GM23338 (cell line): ENCODE measurements at regions not wholly inside any gene's neighbourhood (a gene's known extent, or its start where the extent isn't known, plus 50 kb on each side); places are given as distances from the start of the nearest gene placed in this dataset.

Experiments
- ATAC-seq: fragments of 200-7000 bp; cut with Tn5 transposase; 3 replicates; pipeline ENCODE4 v1.9.1; 2020
- DNase-seq: peaks from one replicate; pipeline ENCODE4 v3.0.0-alpha.2; 2015; ENCODE audit warnings: low spot score
- H2AFZ ChIP-seq: fragments of 200-600 bp; sonication (generic); 2 replicates; pipeline ENCODE4 v1.8.0; 2016; ENCODE audit warnings: antibody characterized with exemption, mild to moderate bottlenecking, moderate library complexity
- H3F3A ChIP-seq: fragments of 200-600 bp; sonication (generic); replicated peaks from 2 replicates; pipeline ENCODE4 v1.8.0; 2017; ENCODE audit warnings: antibody characterized with exemption, mixed run types, low read depth
- H3K27ac ChIP-seq: fragments of 200-600 bp; sonication (generic); 2 replicates; pipeline ENCODE4 v1.6.1; 2016; ENCODE audit warnings: low read depth
- H3K27me3 ChIP-seq: fragments of 200-600 bp; sonication (generic); 2 replicates; pipeline ENCODE4 v1.8.0; 2016; ENCODE audit warnings: mild to moderate bottlenecking, mixed run types, moderate library complexity; ENCODE audit not compliant: insufficient read depth
- H3K36me3 ChIP-seq: fragments of 200-600 bp; sonication (generic); 2 replicates; pipeline ENCODE4 v1.8.0; 2016; ENCODE audit warnings: mild to moderate bottlenecking; ENCODE audit not compliant: insufficient read depth
- H3K4me1 ChIP-seq: fragments of 200-600 bp; sonication (generic); 2 replicates; pipeline ENCODE4 v1.8.0; 2016; ENCODE audit warnings: mild to moderate bottlenecking, moderate library complexity; ENCODE audit not compliant: insufficient read depth
- H3K4me2 ChIP-seq: fragments of 200-600 bp; sonication (generic); 2 replicates; pipeline ENCODE4 v1.7.1; 2017; ENCODE audit warnings: mixed run types
- H3K4me3 ChIP-seq: fragments of 200-600 bp; sonication (generic); 2 replicates; pipeline ENCODE4 v1.6.1; 2016; ENCODE audit warnings: mixed run types
- H3K79me2 ChIP-seq: fragments of 200-600 bp; sonication (generic); replicated peaks from 2 replicates; pipeline ENCODE4 v1.8.0; 2017; ENCODE audit warnings: mild to moderate bottlenecking; ENCODE audit not compliant: insufficient read depth
- H3K9me2 ChIP-seq: fragments of 200-600 bp; sonication (generic); 2 replicates; pipeline ENCODE4 v1.8.0; 2017; ENCODE audit not compliant: insufficient read depth
- H4K20me1 ChIP-seq: fragments of 200-600 bp; sonication (generic); replicated peaks from 2 replicates; pipeline ENCODE4 v1.8.0; 2017; ENCODE audit warnings: mild to moderate bottlenecking; ENCODE audit not compliant: insufficient read depth
- H3K27ac Mint-ChIP-seq: 2 replicates; pipeline ENCODE4 v1.8.0; 2020; ENCODE audit warnings: inconsistent platforms, mild to moderate bottlenecking, moderate library complexity, mixed read lengths
- H3K27me3 Mint-ChIP-seq: 3 replicates; pipeline ENCODE4 v1.8.0; 2022; ENCODE audit warnings: low read depth, mild to moderate bottlenecking, moderate library complexity, mixed read lengths, inconsistent platforms; ENCODE audit not compliant: insufficient read depth, poor library complexity
- H3K36me3 Mint-ChIP-seq: 3 replicates; pipeline ENCODE4 v1.8.0; 2021; ENCODE audit warnings: low read depth, mild to moderate bottlenecking, inconsistent platforms, moderate library complexity, mixed read lengths
- H3K4me1 Mint-ChIP-seq: 3 replicates; pipeline ENCODE4 v1.8.0; 2020; ENCODE audit warnings: mild to moderate bottlenecking, inconsistent platforms, mixed read lengths
- H3K4me3 Mint-ChIP-seq: 3 replicates; pipeline ENCODE4 v1.8.0; 2021; ENCODE audit warnings: moderate library complexity, mild to moderate bottlenecking, inconsistent platforms, mixed read lengths
- H3K9me3 Mint-ChIP-seq: 3 replicates; pipeline ENCODE4 v1.8.0; 2020; ENCODE audit warnings: moderate library complexity, mild to moderate bottlenecking, inconsistent platforms, mixed read lengths
- CREB1 ChIP-seq: fragments of 250-450 bp; sonication (Bioruptor Pico); IDR thresholded peaks from 2 replicates; pipeline ENCODE4 v1.5.0; 2020; ENCODE audit warnings: low read depth, mild to moderate bottlenecking, moderate library complexity
- ETS1 ChIP-seq: IDR thresholded peaks from 2 replicates; pipeline ENCODE4 v1.6.1; 2016; ENCODE audit warnings: antibody characterized with exemption
- EZH2 ChIP-seq: fragments of 200-600 bp; sonication (generic); IDR thresholded peaks from one replicate; pipeline ENCODE4 v1.8.0; 2017; ENCODE audit warnings: antibody characterized with exemption, mild to moderate bottlenecking, low read depth; ENCODE audit not compliant: unreplicated experiment
- EZH2phosphoT487 ChIP-seq: fragments of 200-600 bp; sonication (generic); IDR thresholded peaks from one replicate; pipeline ENCODE4 v1.8.1; 2018; ENCODE audit warnings: antibody characterized with exemption; ENCODE audit not compliant: unreplicated experiment
- JUNB ChIP-seq: IDR thresholded peaks from one replicate; pipeline ENCODE4 v1.6.1; 2016; ENCODE audit warnings: antibody characterized with exemption; ENCODE audit not compliant: unreplicated experiment
- NANOG ChIP-seq: IDR thresholded peaks from 2 replicates; pipeline ENCODE4 v1.6.1; 2016; ENCODE audit warnings: antibody characterized with exemption, borderline replicate concordance
- POLR2AphosphoS5 ChIP-seq: IDR thresholded peaks from 2 replicates; pipeline ENCODE4 v1.6.1; 2016; ENCODE audit warnings: antibody characterized with exemption, low read depth
- REST ChIP-seq: IDR thresholded peaks from one replicate; pipeline ENCODE4 v1.6.1; 2018; ENCODE audit warnings: antibody characterized with exemption; ENCODE audit not compliant: unreplicated experiment
- STAT1 ChIP-seq: IDR thresholded peaks from one replicate; pipeline ENCODE4 v1.6.1; 2016; ENCODE audit warnings: antibody characterized with exemption; ENCODE audit not compliant: unreplicated experiment
- ZNF114 ChIP-seq: fragments of 250-450 bp; sonication (Bioruptor Pico); IDR thresholded peaks from 2 replicates; pipeline ENCODE4 v1.5.0; 2020; ENCODE audit warnings: mild to moderate bottlenecking, moderate library complexity
- ZNF331 ChIP-seq: fragments of 250-450 bp; sonication (Bioruptor Pico); IDR thresholded peaks from 2 replicates; pipeline ENCODE4 v1.5.0; 2020; ENCODE audit warnings: low read depth, mild to moderate bottlenecking, moderate library complexity
- TF ChIP-seq, protein P1 (sequence below), 2 experiments: fragments of 200-600 bp in 1 of 2; sonication (generic) in 1 of 2; conservative IDR thresholded peaks; 2 replicates each; pipeline versions ENCODE4 v1.5.1 to v1.6.1; 2016 to 2017; ENCODE audit warnings: antibody characterized with exemption in 2 of 2, low read depth in 2 of 2, mild to moderate bottlenecking in 2 of 2, moderate library complexity in 1 of 2

DNA sequence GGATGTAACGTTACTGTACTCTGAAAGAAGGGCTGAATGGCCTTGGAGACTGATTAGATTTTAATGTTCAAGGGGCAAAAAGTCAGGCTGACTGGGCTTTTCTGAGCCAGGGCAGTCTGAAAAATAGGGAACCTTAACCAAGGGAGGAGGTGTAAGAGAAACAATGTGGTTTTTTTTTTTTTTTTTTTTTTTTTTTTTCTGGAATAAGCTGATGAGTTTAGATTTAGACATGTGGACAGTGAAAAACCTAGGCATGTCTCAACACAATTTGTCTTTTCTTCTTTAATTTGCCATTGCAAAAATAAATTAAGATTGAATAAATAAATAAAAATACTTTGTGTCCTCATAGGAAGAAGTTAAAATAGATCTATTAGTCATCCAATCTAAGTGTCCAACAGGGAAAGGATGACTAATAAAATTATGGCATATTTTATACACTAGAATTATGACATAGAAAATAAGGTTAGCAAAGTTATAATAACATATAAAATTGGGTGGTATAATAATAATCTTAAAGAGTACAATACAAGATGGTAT, 237.6 kb upstream of the TRIB2 start:
- Histone ChIP-seq H4K20me1 (no peaks in the 10 kb centered on the region), H2AFZ (no peak overlapping the region), H3K4me2 (no peak overlapping the region), H3K4me3 (no peak overlapping the region), H3K79me2 (no peaks in the 10 kb centered on the region), H3F3A (no peaks in the 10 kb centered on the region), H3K27ac (no peak overlapping the region), H3K9me2 (no peaks in the 10 kb centered on the region), H3K4me1 (no peaks in the 10 kb centered on the region), H3K36me3 (no peaks in the 10 kb centered on the region), H3K27me3 (no peaks in the 10 kb centered on the region)
- no peaks in the 10 kb centered on the region for H3K36me3 Mint-ChIP-seq
- no peaks in the 10 kb centered on the region for H3K27me3 Mint-ChIP-seq
- no peaks in the 10 kb centered on the region for H3K4me1 Mint-ChIP-seq
- H3K4me3 Mint-ChIP-seq = no peak overlapping the region
- DNase-seq (no peak), ATAC-seq (no peak)
- no peak overlapping the region for H3K27ac Mint-ChIP-seq
- H3K9me3 Mint-ChIP-seq = 0 out of 3 replicates have a peak, but pooled peaks cover 3% of the 10 kb centered on the region
- TF ChIP-seq STAT1 (no peak), REST (no peak), EZH2 (no peak), ZNF114 (no peak), EZH2phosphoT487 (no peak), CREB1 (CRISPR knock-in tag) (no peak), ZNF331 (no peak), NANOG (no peak), JUNB (no peak), ETS1 (no peak), POLR2AphosphoS5 (no peak)
- TF ChIP-seq, protein P1, sequence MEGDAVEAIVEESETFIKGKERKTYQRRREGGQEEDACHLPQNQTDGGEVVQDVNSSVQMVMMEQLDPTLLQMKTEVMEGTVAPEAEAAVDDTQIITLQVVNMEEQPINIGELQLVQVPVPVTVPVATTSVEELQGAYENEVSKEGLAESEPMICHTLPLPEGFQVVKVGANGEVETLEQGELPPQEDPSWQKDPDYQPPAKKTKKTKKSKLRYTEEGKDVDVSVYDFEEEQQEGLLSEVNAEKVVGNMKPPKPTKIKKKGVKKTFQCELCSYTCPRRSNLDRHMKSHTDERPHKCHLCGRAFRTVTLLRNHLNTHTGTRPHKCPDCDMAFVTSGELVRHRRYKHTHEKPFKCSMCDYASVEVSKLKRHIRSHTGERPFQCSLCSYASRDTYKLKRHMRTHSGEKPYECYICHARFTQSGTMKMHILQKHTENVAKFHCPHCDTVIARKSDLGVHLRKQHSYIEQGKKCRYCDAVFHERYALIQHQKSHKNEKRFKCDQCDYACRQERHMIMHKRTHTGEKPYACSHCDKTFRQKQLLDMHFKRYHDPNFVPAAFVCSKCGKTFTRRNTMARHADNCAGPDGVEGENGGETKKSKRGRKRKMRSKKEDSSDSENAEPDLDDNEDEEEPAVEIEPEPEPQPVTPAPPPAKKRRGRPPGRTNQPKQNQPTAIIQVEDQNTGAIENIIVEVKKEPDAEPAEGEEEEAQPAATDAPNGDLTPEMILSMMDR (conservative IDR thresholded peaks at IDR 0.05; ENCODE audit: low read depth in 2 of 2) = no peak
